Adrenal gland (tissue), 9 donors: ENCODE measurements at regions not wholly inside any gene's neighbourhood (a gene's known extent, or its start where the extent isn't known, plus 50 kb on each side); places are given as distances from the start of the nearest gene placed in this dataset.

ENCODE experiments used
- DNase-seq, 7 donors: peaks; one replicate each; pipeline ENCODE4 v3.0.0-alpha.2; 2019 to 2020
- H3K27ac ChIP-seq, 5 donors: fragments of 200-600 bp; sonication (generic) in 4 of 5; 1 replicate in 3 of 5; 2 replicates in 2 of 5; pipeline versions ENCODE4 v1.5.1 to v1.8.0; 2016 to 2020; ENCODE audit warnings: mild to moderate bottlenecking in 1 of 5
- H3K27me3 ChIP-seq: fragments of 200-600 bp; 2 replicates; pipeline ENCODE4 v1.8.0; 2021
- H3K36me3 ChIP-seq, 2 donors: fragments of 200-600 bp; replicated peaks in 1 of 2; 1 replicate in 1 of 2; 2 replicates in 1 of 2; pipeline versions ENCODE4 v1.5.1 to v1.8.0; 2018 to 2022
- H3K4me1 ChIP-seq, 2 donors: fragments of 200-600 bp; replicated peaks in 1 of 2; 1 replicate in 1 of 2; 2 replicates in 1 of 2; pipeline versions ENCODE4 v1.5.1 to v1.8.0; 2018 to 2021
- H3K4me3 ChIP-seq, 4 donors: fragments of 200-600 bp; sonication (generic) in 3 of 4; one replicate each; pipeline ENCODE4 v1.5.1; 2016 to 2018
- H3K9me3 ChIP-seq, 3 donors: fragments of 200-600 bp; sonication (generic) in 1 of 3; replicated peaks in 1 of 3; 1 replicate in 2 of 3; 2 replicates in 1 of 3; pipeline versions ENCODE4 v1.5.1 to v1.8.0; 2016 to 2021
- CTCF ChIP-seq, 6 experiments: fragments of 450-650 bp in 4 of 6; fragments of 200-600 bp in 2 of 6; sonication (generic) in 1 of 6; IDR thresholded peaks; 1 replicate in 5 of 6; 2 replicates in 1 of 6; pipeline versions ENCODE4 v1.5.1 to v1.8.0; 2016 to 2021; ENCODE audit warnings: antibody characterized with exemption in 6 of 6, mild to moderate bottlenecking in 2 of 6, moderate library complexity in 1 of 6
- POLR2A ChIP-seq, 2 donors: fragments of 450-650 bp; IDR thresholded peaks; one replicate each; pipeline ENCODE4 v1.6.1; 2017; ENCODE audit warnings: antibody characterized with exemption in 2 of 2, mild to moderate bottlenecking in 2 of 2, moderate library complexity in 1 of 2
- WGBS, 4 donors: extraction: QIAGEN DNeasy Blood & Tissue Kit in 2 of 4; methylation state at CpG; one replicate each; pipeline versions ENCODE4 v1.1.5 to v1.1.7; 2013 to 2017; 5-methylcytosine and 5-hydroxymethylcytosine counted together
- intact Hi-C, 2 donors: fragments of 100-400 bp; cut with DNase I; formaldehyde crosslinking; loops; one replicate each; pipeline versions ENCODE4 v1.14.1 to v1.15.0; 2022 to 2023
- donor health status: healthy with polysubstance abuse.
- donor health status: Bipolar disorder and iron deficiency.
- donor health status: DM: yes; HTN: yes; CAD: no.
- donor health status: DM: no; HTN: no; CAD: no.
- donor health status: DM: no; HTN: no; CAD: no.

- peak in 1 of 7 donors; percentile 13 for DNase-seq
- no peak overlapping the region for H3K4me3 ChIP-seq
- H3K4me1 ChIP-seq, result no peaks in the 10 kb centered on the region
- WGBS, 4 donors, result 72 to 91% (median 82%) methylated on average over 58 to 109 of the region's 109 CpGs
- H3K27me3 ChIP-seq, result no peaks in the 10 kb centered on the region
- H3K36me3 ChIP-seq, result no peaks in the 10 kb centered on the region
- intact Hi-C loops, result no loop called here
- H3K27ac ChIP-seq, result no peak overlapping the region
- TF ChIP-seq POLR2A (IDR thresholded peaks at IDR 0.05) (no peak), CTCF (IDR thresholded peaks at IDR 0.05) (no peak)
- no peaks in the 10 kb centered on the region for H3K9me3 ChIP-seq
Measured at GRCh38 chr2:212832211-212833195, 293.9 kb upstream of the ERBB4 start.

GRCh38 chr2:212831671-212832199 is 293.1 kb upstream of the ERBB4 start:
- 82 to 94% (median 89%) methylated on average over 7 to 50 of the region's 50 CpGs for WGBS, 4 donors
- no peak overlapping the region for H3K27ac ChIP-seq
- no peaks in the 10 kb centered on the region for H3K36me3 ChIP-seq
- H3K4me1 ChIP-seq, result no peaks in the 10 kb centered on the region
- no peaks in the 10 kb centered on the region for H3K9me3 ChIP-seq
- intact Hi-C loops, result no loop called here
- H3K4me3 ChIP-seq, result no peak overlapping the region
- TF ChIP-seq POLR2A (IDR thresholded peaks at IDR 0.05) (no peak), CTCF (IDR thresholded peaks at IDR 0.05) (no peak)
- no peaks in the 10 kb centered on the region for H3K27me3 ChIP-seq
- DNase-seq, result no peak

- H3K27ac ChIP-seq, result no peak overlapping the region
Measured at GRCh38 chr2:212816267-212816666, 277.7 kb upstream of the ERBB4 start.

More at GRCh38 chr2:212816267-212816666, 277.7 kb upstream of the ERBB4 start:
- intact Hi-C loops, result no loop called here
- Histone ChIP-seq H3K9me3 (no peaks in the 10 kb centered on the region), H3K27me3 (no peaks in the 10 kb centered on the region), H3K36me3 (no peaks in the 10 kb centered on the region), H3K4me3 (no peak overlapping the region), H3K4me1 (no peaks in the 10 kb centered on the region)
- no peak for DNase-seq
- 81 to 85% (median 84%) methylated on average over 2 of the region's 2 CpGs for WGBS, 4 donors
- no peak for TF ChIP-seq CTCF (IDR thresholded peaks at IDR 0.05)
- TF ChIP-seq POLR2A (IDR thresholded peaks at IDR 0.05), result no peak
